Fibroblast of the conjunctiva (primary cell): ENCODE measurements at regions not wholly inside any gene's neighbourhood (a gene's known extent, or its start where the extent isn't known, plus 50 kb on each side); places are given as distances from the start of the nearest gene placed in this dataset.
A peak's percentile ranks its signal among the peaks of the same experiment; 100 is the strongest.

Source experiments
- DNase-seq: peaks from one replicate; pipeline ENCODE4 v3.0.0-alpha.2; 2010; ENCODE audit warnings: low read depth

DNA sequence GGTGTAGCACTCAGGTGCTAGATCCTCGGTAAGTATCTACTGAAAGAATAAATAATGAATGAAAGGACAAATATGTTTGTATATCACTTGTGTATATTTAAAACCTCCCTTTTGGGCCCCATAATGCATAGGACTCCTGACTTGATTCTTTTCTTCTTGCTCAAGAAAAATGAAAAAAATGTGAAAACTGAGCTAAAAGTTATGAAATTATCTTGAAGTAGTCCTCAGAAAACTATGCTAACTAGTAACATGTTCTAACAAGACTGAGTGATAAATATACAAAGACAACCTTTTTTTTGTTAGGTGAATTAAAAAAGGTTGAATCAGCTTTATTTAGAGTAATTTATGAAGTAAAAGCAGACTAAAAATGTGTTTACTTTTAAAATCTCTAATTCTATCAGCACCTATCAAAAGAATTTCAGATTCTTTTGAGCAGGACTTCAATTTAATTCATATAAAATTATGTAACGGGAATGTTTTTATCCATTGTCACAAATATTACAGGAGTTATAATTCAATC is 247.8 kb upstream of the JAG1 start:
- no peak for DNase-seq

DNA sequence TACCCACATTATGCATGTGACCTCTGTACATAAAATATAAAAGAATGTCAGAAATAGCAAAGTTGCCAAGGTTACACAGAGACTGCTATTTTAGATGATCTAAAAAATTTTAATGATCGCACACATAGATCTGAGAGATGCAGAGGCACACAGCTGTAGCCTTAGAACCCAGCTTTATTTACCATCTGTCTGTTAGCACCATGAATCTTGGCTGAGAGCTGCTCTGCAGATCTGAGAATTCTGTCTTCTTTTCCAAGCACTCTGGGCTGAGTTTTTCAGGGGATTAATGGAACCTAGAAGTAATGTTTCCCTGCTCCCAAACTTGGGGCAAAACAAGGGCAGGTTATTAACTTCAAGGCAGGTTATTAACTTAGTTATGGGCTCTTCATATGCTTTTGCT is 248.7 kb upstream of the JAG1 start:
- DNase-seq = no peak

DNA sequence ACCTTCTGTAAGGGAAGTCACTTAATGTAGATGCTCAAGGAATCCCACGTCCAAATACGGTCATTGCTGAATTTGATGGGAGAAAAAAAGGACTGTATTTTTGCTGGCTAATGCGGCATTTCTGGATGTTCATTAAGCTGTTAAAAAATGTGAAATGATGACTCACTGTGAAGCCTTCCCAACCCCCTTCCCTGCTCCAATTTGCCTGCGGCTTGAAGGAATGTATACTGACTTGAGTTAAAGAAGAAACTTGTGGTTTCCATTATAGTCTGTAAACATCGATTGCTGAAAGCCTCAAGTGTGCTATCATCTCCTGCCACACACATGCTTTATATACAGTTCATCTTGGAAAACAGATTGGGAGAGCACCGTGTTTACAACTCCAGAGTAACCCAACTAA is 249.1 kb upstream of the JAG1 start:
- peak; percentile 86 for DNase-seq

DNA sequence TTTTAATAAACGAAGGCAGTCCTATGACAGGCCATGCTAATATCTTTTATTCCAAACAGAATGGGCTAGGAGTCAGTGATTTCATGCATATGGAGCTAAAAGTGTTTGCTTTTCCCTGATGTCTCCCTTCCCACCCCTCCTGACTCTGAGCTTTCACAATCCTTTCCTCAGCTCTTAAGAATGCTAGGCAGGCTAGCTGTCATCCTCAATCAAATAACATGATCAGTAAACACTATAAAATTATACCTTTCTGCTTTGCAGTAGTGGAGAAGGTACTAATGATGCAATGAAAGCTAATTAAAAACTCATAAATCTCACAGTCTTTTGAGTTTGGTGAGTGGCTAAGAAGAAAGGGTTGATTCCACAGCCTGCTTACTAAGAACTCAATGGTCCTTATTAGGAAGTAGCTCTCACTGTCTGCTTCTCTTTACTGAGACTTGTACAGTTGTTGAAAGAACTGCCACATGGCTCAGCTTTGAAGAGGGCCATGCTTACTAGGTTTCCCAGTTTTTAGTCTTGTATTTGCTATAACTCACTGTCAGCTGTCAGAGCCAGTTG is 250.9 kb upstream of the JAG1 start:
- DNase-seq = no peak

DNA sequence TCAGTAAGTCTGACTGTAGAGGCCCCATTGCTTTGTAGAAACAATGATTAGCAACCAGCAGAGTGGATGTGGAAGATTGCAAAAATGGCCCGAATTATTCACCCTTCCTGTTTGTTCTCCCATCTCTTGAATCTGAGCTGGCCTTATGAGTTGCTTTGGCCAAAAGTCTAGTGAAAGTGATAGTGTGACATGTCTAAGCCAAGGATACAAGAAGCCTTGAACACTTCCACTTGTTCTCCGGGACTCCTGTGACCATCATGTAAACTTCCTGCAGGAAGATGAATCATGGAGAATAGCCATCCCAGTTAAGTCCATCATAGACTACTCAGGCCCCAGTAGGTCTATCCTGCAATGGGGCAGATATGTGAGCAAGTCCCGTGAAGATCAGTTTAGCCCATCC is 252.0 kb upstream of the JAG1 start:
- no peak for DNase-seq

DNA sequence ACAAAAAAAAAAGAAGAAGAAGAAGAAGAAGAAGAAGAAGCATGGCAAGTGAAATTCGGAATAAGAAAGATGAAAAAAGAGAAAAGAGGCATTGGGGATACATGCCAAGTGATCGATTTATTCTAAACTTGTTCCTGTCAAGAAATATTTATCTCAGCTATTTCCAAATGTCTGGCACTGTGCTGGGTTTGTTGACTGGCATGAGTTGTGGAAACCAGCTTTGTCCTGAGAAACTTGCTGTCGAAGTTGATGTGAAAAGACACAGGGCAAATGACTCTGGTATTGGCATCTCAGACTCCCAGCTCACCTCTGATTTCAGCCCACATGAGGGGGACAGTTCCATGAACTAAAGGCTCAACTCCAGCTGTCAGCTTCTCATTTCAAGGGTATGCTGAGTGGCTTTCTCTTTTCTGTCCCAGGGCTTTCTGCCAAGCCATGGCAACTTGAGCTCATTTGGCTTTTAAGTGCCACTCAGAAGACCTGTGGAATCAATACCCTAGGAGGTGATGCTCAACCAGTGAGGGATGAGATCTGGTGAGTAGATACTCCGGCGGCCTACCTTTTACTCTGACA is 253.3 kb upstream of the JAG1 start:
- no peak for DNase-seq

DNA sequence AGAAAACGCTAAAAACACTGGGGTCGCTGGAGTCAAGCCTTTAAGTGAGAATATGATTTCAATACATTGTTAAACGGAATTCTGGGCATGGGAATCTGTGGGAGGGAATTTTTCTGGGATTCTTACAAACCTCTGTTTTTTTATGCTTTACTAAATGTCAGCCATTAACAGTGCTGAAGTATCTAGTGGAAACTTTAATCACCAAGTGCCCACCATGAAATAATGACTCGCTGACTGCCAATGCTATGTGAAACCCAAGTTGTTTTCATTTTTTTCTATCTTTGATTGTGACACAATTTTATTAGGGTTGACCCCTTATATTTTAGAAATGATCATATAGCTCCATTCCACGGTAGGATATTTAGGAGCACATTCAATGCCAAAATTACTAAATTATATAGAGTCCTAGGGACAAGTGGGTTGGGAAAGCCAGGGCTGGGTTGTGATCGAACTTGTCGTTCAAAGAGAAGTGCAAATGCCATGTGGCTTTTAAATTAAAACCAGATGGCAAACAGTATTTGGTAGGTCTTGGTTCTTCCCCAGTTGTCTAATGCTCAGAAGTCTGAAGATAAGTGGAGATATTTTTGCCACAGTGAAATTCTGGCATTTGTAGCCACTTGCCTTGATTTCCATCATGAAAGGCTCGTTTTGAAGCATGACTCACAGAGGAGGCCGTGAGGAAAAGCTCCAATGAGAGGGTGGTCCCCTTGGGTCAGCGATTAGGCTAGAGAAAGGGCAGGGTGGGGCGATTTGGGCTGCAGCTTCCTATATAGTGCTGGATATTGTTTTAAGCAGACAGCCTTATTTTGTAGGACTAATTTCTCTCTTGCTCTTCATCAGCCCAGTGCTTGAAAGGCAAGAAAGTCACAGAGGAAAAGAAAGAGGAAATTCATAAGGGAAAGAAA is 254.4 kb upstream of the JAG1 start:
- no peak for DNase-seq

DNA sequence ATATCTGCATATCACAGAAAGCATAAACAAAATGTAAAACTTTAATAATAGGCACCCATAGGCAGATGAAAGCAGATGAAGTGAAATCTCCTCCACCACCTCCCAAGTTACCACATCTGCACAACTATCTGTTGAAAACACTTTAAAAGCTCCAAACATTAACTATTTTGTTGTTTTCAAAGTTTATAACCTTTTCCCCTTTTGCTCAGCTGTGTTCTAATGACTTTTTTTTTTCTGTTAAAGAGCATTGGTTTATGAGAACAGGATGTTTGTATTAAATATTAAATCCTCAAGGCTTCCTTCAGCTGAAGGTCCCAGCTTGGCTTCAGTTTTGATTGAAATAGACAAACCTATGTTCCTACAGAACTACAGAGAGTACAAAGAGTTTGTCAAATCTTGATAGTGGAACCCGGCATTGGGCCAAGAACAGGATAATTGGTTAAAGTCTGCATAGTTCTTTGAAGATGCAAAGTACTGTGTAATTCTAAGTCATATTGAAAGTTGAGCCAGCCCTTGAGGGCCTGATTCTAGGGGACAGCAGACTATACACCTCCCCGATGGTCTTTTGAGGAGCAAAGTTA is 255.1 kb upstream of the JAG1 start:
- DNase-seq = no peak

DNA sequence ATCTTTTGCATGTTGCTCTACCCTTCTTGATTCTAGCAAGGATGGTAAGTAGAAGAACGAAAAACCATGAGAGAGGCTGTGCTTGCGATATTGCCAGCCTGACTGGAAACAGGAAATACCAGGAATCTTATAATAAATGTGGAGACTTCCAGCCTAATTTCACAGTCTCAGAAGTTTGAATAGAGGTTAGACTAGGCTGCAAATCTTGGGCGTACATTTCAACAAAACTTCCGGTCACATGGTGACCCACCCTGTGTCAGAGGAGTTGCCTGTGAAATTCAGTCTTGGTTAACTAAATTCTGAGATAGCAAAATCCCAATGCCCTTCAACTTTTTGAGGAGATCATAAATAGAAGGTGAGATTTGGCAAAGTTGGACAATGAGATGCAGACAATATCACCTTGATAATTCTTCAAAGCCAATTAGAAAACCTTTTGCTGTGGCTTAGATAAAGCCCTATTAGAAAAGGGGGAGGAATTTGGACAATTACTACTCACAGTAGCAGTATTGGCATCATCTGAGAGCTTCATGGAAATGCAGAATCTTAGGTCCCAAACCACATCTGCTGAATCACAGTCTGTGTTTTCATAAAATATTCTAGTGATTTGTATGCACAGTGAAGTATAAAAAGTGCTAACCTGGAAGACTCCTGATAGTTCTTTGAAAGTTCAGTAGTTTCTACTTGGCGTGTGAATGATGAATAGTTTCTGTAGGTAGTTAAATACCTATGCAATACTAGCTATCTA is 262.0 kb upstream of the JAG1 start:
- no peak for DNase-seq

DNA sequence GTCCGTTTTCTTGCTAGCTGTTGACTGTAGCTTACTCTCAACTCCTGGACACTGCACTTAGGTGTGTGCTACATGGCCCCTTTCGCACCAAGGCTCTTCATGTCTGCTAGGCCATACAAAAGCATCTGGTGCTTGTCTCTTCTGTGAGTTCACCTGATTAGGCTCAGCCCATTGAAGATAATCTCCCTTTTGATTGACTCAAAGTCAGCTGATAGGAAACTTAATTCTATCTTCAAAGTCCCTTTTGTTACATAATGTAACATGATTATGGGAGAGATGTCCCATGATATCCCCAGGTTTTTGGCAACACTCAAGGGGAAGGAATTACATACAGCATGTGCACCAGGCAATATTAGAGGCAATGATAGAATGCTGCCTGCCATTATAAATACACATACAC is 263.0 kb upstream of the JAG1 start:
- DNase-seq = no peak

DNA sequence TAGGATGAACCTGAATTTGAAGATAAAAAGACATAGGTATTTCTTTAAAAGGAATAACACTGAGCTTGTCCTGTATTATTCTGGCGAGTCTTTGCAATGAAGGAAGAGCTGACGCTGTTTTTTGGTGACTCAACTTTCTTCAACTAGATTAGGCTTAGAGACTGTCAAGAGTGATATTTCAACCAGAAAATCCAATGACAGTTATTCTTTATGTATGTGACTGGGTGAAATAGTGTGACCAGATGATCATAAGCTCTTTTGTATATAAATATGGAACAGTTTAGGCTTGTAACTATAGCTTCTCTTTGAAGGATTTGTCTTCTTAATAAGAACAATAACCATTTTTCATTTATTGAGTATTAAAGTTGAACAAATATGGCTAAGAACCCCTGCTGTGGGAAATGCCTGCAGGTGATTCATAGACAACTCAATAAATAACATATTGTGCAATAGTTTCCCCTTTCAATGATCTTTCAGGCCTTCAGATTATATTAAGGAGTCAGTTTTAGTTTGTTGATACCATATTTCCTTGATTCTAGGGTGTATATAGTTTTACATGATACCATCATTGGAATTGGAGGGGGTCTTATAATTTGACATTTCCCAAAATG is 265.6 kb upstream of the JAG1 start:
- DNase-seq = no peak

DNA sequence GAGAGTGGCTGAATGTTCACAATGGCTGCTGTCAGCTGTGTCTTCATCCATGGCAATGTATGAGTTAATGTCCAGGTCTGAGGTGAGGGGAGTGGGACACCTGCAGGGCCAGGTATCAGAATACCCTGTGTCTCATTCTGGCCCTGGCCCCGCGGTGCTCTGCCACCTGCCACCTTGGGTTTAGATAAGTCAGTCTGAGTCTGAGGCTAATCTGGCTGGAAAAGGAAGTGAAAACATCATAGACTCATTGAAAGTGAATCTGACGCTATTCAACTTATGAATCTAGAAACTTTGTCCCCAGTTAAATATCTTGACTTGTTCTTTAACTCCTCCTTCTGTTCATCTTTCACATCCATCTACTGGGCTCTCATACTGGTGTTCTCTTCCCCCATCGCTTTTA is 267.1 kb upstream of the JAG1 start:
- DNase-seq = no peak

DNA sequence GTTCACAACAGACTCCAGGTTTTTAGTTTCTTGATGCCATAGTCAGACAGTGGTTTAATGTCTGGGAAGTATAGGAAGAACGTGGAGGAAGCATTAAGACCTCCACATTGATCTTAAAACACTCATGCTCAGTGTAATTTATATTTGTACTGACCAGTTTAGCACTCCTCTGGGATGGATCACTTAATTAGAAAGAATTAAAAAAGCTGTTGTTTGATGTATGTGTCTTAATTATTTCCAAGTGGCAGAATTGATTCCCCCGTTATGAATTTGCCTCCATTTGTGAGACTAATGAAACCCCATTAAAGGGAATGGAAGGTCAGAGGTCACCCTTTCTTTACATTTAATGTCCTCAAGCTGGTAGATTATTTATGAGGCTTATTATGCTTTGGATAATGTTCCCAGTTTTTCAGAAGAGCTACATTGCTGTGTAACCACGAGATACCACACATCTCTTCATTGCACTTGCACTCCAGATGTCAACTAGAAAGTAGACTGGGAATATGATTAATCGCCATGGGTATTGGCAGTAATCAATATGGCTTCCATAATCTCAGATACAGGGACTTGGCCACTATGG is 270.0 kb upstream of the JAG1 start:
- no peak for DNase-seq

DNA sequence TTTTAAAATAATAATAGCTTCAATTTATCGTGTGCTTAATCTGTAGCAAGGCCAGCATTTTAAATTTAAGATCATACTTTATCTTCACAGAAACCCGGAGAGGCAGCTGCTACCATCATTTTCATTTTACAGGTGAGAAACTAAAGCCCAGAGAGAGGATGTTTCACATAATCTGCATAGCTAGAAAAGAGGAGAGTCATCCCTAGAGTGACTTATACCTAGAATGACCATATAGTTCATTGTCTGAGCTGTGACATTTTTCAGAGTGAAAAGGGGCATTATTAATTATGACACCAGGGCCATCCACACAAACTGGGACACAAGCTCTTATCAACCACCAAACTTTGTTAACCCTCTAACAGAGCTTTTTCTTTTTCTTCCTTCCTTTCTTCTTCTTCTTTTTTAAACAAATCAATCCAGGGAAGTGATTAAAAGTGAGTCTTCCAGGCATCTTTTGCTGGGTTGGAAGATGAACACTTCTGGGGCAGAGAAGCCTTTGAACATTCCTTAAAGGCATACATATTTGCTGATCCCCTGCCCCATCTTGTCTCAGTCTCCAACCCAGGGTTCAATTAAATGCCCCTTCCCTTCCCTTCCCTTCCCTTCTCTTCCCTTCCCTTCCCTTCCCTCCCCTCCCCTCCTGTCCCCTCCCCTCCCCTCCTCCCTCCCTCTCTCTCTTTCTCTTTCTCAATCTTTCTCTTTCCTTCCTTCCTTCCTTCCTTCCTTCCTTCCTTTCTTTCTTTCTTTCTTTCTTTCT is 272.5 kb upstream of the JAG1 start:
- DNase-seq = no peak

DNA sequence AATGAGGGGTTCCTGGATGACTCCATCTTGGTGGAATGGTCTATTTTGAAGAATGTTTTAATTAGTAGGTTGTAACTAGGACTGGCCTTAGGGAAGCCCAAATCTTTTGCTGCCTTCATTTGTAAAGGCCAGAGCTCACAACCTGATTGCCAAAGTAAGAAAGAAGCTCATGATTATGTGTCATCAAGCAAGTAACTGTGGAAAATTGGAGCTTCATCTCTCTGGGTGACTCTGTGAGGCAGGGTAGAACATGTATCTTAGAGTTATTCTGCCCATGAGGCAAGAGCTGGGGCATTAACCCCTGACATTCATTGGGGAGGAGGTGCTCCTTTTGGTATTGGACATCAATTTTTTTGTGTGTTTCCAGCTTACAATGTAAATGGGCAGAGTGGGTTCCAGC is 273.9 kb upstream of the JAG1 start:
- no peak for DNase-seq

DNA sequence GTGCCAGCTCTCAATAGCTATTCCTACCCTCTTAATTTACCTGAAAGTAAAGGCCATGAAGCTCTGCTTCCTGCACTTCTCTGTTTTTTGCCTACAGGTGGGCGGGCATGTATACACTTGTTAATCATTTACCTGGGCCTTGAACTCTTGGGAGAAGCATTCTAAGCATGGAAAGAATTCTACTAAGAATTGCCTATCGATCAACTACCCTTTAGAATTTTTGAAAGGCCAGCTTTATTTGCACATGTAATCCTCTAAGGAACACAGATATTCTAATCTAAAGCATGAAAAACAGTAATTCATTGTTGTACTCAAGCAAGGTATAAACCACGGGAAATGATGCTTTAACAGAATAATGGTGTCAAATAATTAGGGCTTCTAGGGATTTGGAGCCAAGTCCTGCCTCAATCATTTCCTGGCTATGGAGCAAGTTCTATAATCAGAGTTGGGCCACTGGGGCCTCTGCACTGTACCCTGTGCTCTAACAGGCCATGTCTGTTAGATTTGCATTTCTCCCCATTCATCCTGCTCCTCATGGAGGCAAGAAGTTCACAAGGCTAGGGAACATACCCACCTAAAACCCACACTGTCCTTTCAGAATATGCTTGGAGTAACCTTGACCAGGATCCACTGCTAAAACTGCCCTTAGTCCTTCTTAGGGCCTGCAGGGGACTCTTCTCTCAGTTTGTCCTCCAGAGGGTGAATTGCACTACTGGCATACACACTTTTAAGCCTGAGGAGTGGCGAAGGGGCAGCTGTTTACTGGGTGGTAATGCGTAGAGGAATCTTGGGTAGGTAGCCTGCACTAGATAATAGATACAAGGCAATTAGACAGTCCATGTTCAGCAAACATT is 276.4 kb upstream of the JAG1 start:
- DNase-seq = no peak

DNA sequence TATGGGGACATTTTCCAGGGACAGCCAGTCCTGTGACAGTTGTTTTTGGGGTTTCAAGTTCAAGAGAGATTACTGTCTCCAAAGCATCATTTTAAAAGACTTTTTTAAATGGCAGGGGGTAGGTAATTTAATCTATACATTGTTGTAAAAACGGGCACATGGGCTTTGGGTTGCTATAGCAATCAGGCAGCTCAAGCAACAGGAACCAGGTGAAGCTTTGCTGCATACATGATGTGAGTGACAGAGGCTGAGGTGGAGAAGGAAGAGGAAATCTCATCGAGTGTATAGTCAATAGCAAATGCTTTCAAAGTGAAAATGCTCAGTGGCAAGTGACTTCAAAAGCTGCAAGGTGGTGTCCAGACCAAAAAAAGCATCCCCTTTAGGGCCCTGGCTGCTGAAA is 277.4 kb upstream of the JAG1 start:
- DNase-seq = no peak

DNA sequence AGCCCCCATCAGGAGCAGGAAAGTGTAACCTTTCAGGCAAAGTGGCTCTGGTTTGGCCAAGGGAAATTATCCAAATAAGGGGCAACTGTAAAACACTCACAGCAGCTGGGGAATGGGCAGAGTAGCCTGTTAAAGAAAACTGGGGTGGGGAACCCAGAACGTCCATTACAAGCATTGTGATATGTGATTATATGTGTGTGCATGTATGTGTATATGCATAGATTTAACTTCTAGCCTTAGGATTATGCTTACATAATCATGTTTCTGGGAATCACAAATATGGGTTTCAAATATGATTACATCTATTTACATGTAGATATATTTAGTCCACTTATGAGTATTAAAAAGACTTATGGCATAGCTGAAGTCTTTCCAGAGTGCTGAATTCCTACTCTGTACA is 278.1 kb upstream of the JAG1 start:
- no peak for DNase-seq

DNA sequence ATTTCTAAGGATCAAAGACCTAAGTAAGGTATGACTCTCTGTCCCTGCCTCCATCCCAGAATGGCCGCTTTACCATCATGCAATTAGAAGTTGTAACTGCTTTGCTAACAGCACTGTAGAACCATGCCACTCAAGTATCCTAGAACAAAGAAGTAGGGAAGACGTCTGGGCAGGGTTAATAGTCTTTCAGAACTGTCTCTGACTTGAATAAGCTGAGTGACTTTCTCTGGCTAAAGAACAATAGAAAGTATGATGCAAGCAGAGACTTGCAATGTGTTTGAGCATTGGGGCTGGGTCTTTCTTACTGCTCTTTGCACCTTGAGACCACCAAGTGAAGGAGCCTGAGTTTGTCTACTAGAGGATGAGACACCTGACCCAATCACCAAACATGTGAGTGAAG is 279.6 kb upstream of the JAG1 start:
- DNase-seq = no peak
